ENCODE measurements at regions not wholly inside any gene's neighbourhood (a gene's known extent, or its start where the extent isn't known, plus 50 kb on each side); places are given as distances from the start of the nearest gene placed in this dataset.

GRCh38 chr4:137700751-137701150, 168.5 kb upstream of the PCDH18 start:
- TF ChIP-seq POLR2A (IDR thresholded peaks at IDR 0.05) (no peak), CTCF (IDR thresholded peaks at IDR 0.05) (no peak)

Data from body of pancreas (tissue), 4 donors.